ENCODE measurements at regions not wholly inside any gene's neighbourhood (a gene's known extent, or its start where the extent isn't known, plus 50 kb on each side); places are given as distances from the start of the nearest gene placed in this dataset.
A peak's percentile ranks its signal among the peaks of the same experiment; 100 is the strongest.

GRCh38 chr11:25970726-25971508 is 361.0 kb upstream of the ANO3 start:
- 10% methylated on average over 2 of the region's 2 CpGs for WGBS (ENCODE audit: missing lambda C conversion rate)
- H3K4me1 ChIP-seq: no peaks in the 10 kb centered on the region
- no peak overlapping the region for H3K4me2 ChIP-seq
- no peak for TF ChIP-seq SREBF2 (IDR thresholded peaks at IDR 0.05)
- TF ChIP-seq CTCF (IDR thresholded peaks at IDR 0.05): 0 out of 3 replicates have a peak, but pooled peaks have one; percentile 11
- no peak for TF ChIP-seq BHLHE40 (IDR thresholded peaks at IDR 0.05; ENCODE audit: low read depth, low read length)
- TF ChIP-seq HOXB13 (CRISPR knock-in tag; IDR thresholded peaks at IDR 0.05; ENCODE audit: low read depth): no peak
- no peak for TF ChIP-seq ESRRA (IDR thresholded peaks at IDR 0.05; ENCODE audit: borderline replicate concordance, low read length)
- no peak for TF ChIP-seq MYC (IDR thresholded peaks at IDR 0.05; ENCODE audit: borderline replicate concordance, low read length)
- no peak for TF ChIP-seq NFE2L2 (conservative IDR thresholded peaks at IDR 0.05; ENCODE audit: low read length)
- TF ChIP-seq HOXA7 (CRISPR knock-in tag; IDR thresholded peaks at IDR 0.05): no peak
- no peak overlapping the region for H3K4me3 ChIP-seq
- ChIA-PET CTCF (no interaction called here), POLR2A (no interaction called here)
- FAIRE-seq (no peak), ATAC-seq (no peak), DNase-seq (ENCODE audit: low read depth in 1 of 2, low spot score in 1 of 2) (peak in 1 of 2 experiments; percentile 1)
- no peaks in the 10 kb centered on the region; the same call in 2 of the 3 replicates for H3K9me3 ChIP-seq
- no peak overlapping the region for H3K27ac ChIP-seq

GRCh38 chr11:25980091-25980490 is 351.8 kb upstream of the ANO3 start:
- H3K27ac ChIP-seq: no peak overlapping the region
- no peaks in the 10 kb centered on the region for H3K9me3 ChIP-seq
- TF ChIP-seq HEYL (CRISPR knock-in tag; IDR thresholded peaks at IDR 0.05): no peak
- no peak for TF ChIP-seq NPAS2 (CRISPR knock-in tag; IDR thresholded peaks at IDR 0.05; ENCODE audit: borderline replicate concordance)
- TF ChIP-seq ZSCAN20 (CRISPR knock-in tag; IDR thresholded peaks at IDR 0.05): no peak
- TF ChIP-seq NFE2L2 (conservative IDR thresholded peaks at IDR 0.05; ENCODE audit: low read length): no peak
- TF ChIP-seq POLR2AphosphoS2 (conservative IDR thresholded peaks at IDR 0.05; ENCODE audit: low read length): no peak
- TF ChIP-seq HOXB5 (CRISPR knock-in tag; IDR thresholded peaks at IDR 0.05): no peak
- no peak for TF ChIP-seq EP300 (IDR thresholded peaks at IDR 0.05)
- no peak for TF ChIP-seq HMGXB4 (CRISPR knock-in tag; IDR thresholded peaks at IDR 0.05; ENCODE audit: borderline replicate concordance)
- TF ChIP-seq TP53 (CRISPR knock-in tag; IDR thresholded peaks at IDR 0.05): no peak
- TF ChIP-seq MAZ (IDR thresholded peaks at IDR 0.05; ENCODE audit: borderline replicate concordance, low read depth, low read length): no peak
- TF ChIP-seq CTCF (IDR thresholded peaks at IDR 0.05): no peak
- TF ChIP-seq PBX3 (IDR thresholded peaks at IDR 0.05): no peak
- TF ChIP-seq MAFK (IDR thresholded peaks at IDR 0.05; ENCODE audit: partially characterized antibody): no peak
- no peak for TF ChIP-seq CEBPB (IDR thresholded peaks at IDR 0.05)
- no peak for TF ChIP-seq MYC (IDR thresholded peaks at IDR 0.05; ENCODE audit: borderline replicate concordance, low read length)
- TF ChIP-seq POLR2A (IDR thresholded peaks at IDR 0.05; ENCODE audit: low read length): no peak
- no peak for TF ChIP-seq ESRRA (IDR thresholded peaks at IDR 0.05; ENCODE audit: borderline replicate concordance, low read length)
- no peak overlapping the region for H3K4me3 ChIP-seq
- WGBS (ENCODE audit: missing lambda C conversion rate): 51% methylated on average over 4 of the region's 4 CpGs
- ChIA-PET CTCF (no interaction called here), POLR2A (no interaction called here)
- H3K4me2 ChIP-seq: no peak overlapping the region
- ATAC-seq (no peak), DNase-seq (ENCODE audit: low read depth in 1 of 2, low spot score in 1 of 2) (no peak), FAIRE-seq (no peak)
- no peaks in the 10 kb centered on the region for H3K4me1 ChIP-seq

Measured in A549 (cell line).